ENCODE measurements at regions not wholly inside any gene's neighbourhood (a gene's known extent, or its start where the extent isn't known, plus 50 kb on each side); places are given as distances from the start of the nearest gene placed in this dataset.

DNA sequence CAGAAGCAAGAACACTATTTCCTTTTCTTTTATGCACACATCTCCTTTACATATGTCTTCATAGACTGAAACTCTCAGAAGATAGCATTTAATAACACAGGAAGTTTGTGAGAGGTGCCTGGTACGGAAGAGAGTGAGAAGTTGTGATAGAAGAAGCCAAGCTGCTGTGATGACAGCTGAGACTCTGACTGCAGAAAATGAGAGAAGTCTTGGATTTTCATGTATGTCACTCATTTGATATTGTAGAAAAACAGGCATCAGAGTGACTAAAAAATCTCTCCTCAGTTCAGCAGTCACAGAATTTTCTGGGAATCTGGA, 154.9 kb upstream of the BMP2 start:
- H2AFZ ChIP-seq (ENCODE audit: low read length) = no peak overlapping the region
- no peaks in the 10 kb centered on the region for H3K36me3 ChIP-seq (replicated peaks in 1 of 2; ENCODE audit: control insufficient read depth in 2 of 2, insufficient read depth in 2 of 2, low read length in 2 of 2)
- H3K4me1 ChIP-seq (ENCODE audit: control insufficient read depth in 2 of 2, insufficient read depth in 1 of 2, low read depth in 1 of 2, low read length in 2 of 2) = no peaks in the 10 kb centered on the region
- H3K18ac ChIP-seq (ENCODE audit: low read length) = no peak overlapping the region
- no peak overlapping the region for H3K23ac ChIP-seq (ENCODE audit: low read depth, low read length, poor library complexity)
- H3K4me3 ChIP-seq (ENCODE audit: low read length in 2 of 2) = no peak overlapping the region
- DNase-seq (ENCODE audit: low spot score) = no peak
- no peak overlapping the region for H2BK5ac ChIP-seq (ENCODE audit: low read length)
- no peak overlapping the region for H4K8ac ChIP-seq (ENCODE audit: low read depth, low read length)
- H3K14ac ChIP-seq (ENCODE audit: low read length) = no peak overlapping the region
- no peak overlapping the region for H2AK5ac ChIP-seq (ENCODE audit: low read depth, low read length)
- no peak overlapping the region for H3K4ac ChIP-seq (ENCODE audit: low read length)
- no peak overlapping the region for H3K4me2 ChIP-seq (ENCODE audit: insufficient read depth, low read length, poor library complexity, severe bottlenecking)
- H3K27ac ChIP-seq (replicated peaks; ENCODE audit: low read length) = no peak overlapping the region
- H3K79me1 ChIP-seq (ENCODE audit: low read depth, low read length) = no peaks in the 10 kb centered on the region
- H2BK12ac ChIP-seq (ENCODE audit: low read length) = no peak overlapping the region
- H2BK120ac ChIP-seq (ENCODE audit: low read depth, low read length) = no peak overlapping the region
- no peak overlapping the region for H2BK15ac ChIP-seq (ENCODE audit: low read length)
- H4K91ac ChIP-seq (ENCODE audit: low read depth, low read length, poor library complexity) = no peak overlapping the region
- no peaks in the 10 kb centered on the region for H3K27me3 ChIP-seq (ENCODE audit: control insufficient read depth in 3 of 3, insufficient read depth in 3 of 3, low read depth in 1 of 3, low read length in 3 of 3)
- no peak overlapping the region for H3K9ac ChIP-seq (ENCODE audit: low read depth, low read length, poor library complexity)
- WGBS, 2 donors (ENCODE audit: extremely low coverage in 2 of 2, insufficient read length in 2 of 2, insufficient replicate concordance in 1 of 2) = no CpG with 5 or more reads among the region's 1 CpG
- H3K9me3 ChIP-seq (replicated peaks in 1 of 2; ENCODE audit: control insufficient read depth in 2 of 2, insufficient read depth in 1 of 2, low read depth in 1 of 2, low read length in 2 of 2) = no peaks in the 10 kb centered on the region

DNA sequence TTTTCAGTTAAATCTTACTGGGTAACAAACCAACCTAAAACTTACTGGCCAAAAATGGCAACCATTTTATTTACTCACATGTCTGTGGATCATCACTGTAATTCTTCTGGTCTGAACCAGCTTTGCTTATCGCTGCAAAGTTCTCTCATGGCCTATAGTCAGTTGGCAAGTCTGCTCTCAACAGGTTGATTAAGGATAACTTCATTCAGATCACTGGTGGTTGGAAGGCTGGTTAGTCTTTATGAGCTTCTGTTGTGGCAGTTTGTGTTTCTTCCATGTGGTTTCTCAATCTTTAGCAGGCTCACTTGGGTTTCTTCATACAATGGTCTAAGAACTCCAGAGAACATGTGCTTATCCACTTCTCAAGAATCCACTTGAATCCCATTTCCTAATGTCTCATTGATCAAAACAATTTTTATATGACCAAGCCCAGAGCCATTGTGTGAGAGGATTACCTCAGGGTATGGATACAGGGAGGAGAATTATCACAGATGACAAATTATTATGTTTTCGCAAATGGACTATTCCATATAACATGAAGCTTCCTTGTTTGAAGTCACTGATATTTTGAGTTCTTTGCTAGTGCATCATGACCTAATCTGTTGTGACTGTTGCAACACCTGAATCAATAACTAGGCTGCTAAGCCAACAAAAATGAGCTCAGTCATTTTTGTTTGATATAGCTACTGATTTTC, 155.4 kb upstream of the BMP2 start:
- Histone ChIP-seq H3K4me3 (ENCODE audit: low read length in 2 of 2) (no peak overlapping the region), H2BK12ac (ENCODE audit: low read length) (no peak overlapping the region), H2AFZ (ENCODE audit: low read length) (no peak overlapping the region), H3K79me1 (ENCODE audit: low read depth, low read length) (no peaks in the 10 kb centered on the region), H3K27ac (replicated peaks; ENCODE audit: low read length) (no peak overlapping the region), H3K23ac (ENCODE audit: low read depth, low read length, poor library complexity) (no peak overlapping the region), H3K4me1 (ENCODE audit: control insufficient read depth in 2 of 2, insufficient read depth in 1 of 2, low read depth in 1 of 2, low read length in 2 of 2) (no peaks in the 10 kb centered on the region), H3K36me3 (replicated peaks in 1 of 2; ENCODE audit: control insufficient read depth in 2 of 2, insufficient read depth in 2 of 2, low read length in 2 of 2) (no peaks in the 10 kb centered on the region), H3K9ac (ENCODE audit: low read depth, low read length, poor library complexity) (no peak overlapping the region), H3K4ac (ENCODE audit: low read length) (no peak overlapping the region), H3K4me2 (ENCODE audit: insufficient read depth, low read length, poor library complexity, severe bottlenecking) (no peak overlapping the region), H3K18ac (ENCODE audit: low read length) (no peak overlapping the region), H4K8ac (ENCODE audit: low read depth, low read length) (no peak overlapping the region), H2AK5ac (ENCODE audit: low read depth, low read length) (no peak overlapping the region), H2BK15ac (ENCODE audit: low read length) (no peak overlapping the region), H3K14ac (ENCODE audit: low read length) (no peak overlapping the region), H2BK5ac (ENCODE audit: low read length) (no peak overlapping the region), H3K9me3 (replicated peaks in 1 of 2; ENCODE audit: control insufficient read depth in 2 of 2, insufficient read depth in 1 of 2, low read depth in 1 of 2, low read length in 2 of 2) (no peaks in the 10 kb centered on the region), H2BK120ac (ENCODE audit: low read depth, low read length) (no peak overlapping the region), H3K27me3 (ENCODE audit: control insufficient read depth in 3 of 3, insufficient read depth in 3 of 3, low read depth in 1 of 3, low read length in 3 of 3) (no peaks in the 10 kb centered on the region), H4K91ac (ENCODE audit: low read depth, low read length, poor library complexity) (no peak overlapping the region)
- WGBS, 2 donors (ENCODE audit: extremely low coverage in 2 of 2, insufficient read length in 2 of 2, insufficient replicate concordance in 1 of 2) = no CpG with 5 or more reads among the region's 2 CpGs
- DNase-seq (ENCODE audit: low spot score) = no peak

GRCh38 chr20:6606651-6607050, 160.8 kb upstream of the BMP2 start:
- Histone ChIP-seq H3K79me1 (ENCODE audit: low read depth, low read length) (no peaks in the 10 kb centered on the region), H3K4ac (ENCODE audit: low read length) (no peak overlapping the region), H2BK12ac (ENCODE audit: low read length) (no peak overlapping the region), H3K18ac (ENCODE audit: low read length) (no peak overlapping the region), H3K9me3 (replicated peaks in 1 of 2; ENCODE audit: control insufficient read depth in 2 of 2, insufficient read depth in 1 of 2, low read depth in 1 of 2, low read length in 2 of 2) (no peaks in the 10 kb centered on the region), H3K27me3 (ENCODE audit: control insufficient read depth in 3 of 3, insufficient read depth in 3 of 3, low read depth in 1 of 3, low read length in 3 of 3) (no peaks in the 10 kb centered on the region), H3K27ac (replicated peaks; ENCODE audit: low read length) (no peak overlapping the region), H2BK15ac (ENCODE audit: low read length) (no peak overlapping the region), H3K4me1 (ENCODE audit: control insufficient read depth in 2 of 2, insufficient read depth in 1 of 2, low read depth in 1 of 2, low read length in 2 of 2) (no peaks in the 10 kb centered on the region), H3K4me2 (ENCODE audit: insufficient read depth, low read length, poor library complexity, severe bottlenecking) (no peak overlapping the region), H4K8ac (ENCODE audit: low read depth, low read length) (no peak overlapping the region), H2BK120ac (ENCODE audit: low read depth, low read length) (no peak overlapping the region), H2AK5ac (ENCODE audit: low read depth, low read length) (no peak overlapping the region), H3K36me3 (replicated peaks in 1 of 2; ENCODE audit: control insufficient read depth in 2 of 2, insufficient read depth in 2 of 2, low read length in 2 of 2) (no peaks in the 10 kb centered on the region), H2BK5ac (ENCODE audit: low read length) (no peak overlapping the region), H3K23ac (ENCODE audit: low read depth, low read length, poor library complexity) (no peak overlapping the region), H2AFZ (ENCODE audit: low read length) (no peak overlapping the region), H3K4me3 (ENCODE audit: low read length in 2 of 2) (no peak overlapping the region), H3K9ac (ENCODE audit: low read depth, low read length, poor library complexity) (no peak overlapping the region), H3K14ac (ENCODE audit: low read length) (no peak overlapping the region), H4K91ac (ENCODE audit: low read depth, low read length, poor library complexity) (no peak overlapping the region)
- no peak for DNase-seq (ENCODE audit: low spot score)
- no CpG with 5 or more reads among the region's 3 CpGs for WGBS, 2 donors (ENCODE audit: extremely low coverage in 2 of 2, insufficient read length in 2 of 2, insufficient replicate concordance in 1 of 2)

DNA sequence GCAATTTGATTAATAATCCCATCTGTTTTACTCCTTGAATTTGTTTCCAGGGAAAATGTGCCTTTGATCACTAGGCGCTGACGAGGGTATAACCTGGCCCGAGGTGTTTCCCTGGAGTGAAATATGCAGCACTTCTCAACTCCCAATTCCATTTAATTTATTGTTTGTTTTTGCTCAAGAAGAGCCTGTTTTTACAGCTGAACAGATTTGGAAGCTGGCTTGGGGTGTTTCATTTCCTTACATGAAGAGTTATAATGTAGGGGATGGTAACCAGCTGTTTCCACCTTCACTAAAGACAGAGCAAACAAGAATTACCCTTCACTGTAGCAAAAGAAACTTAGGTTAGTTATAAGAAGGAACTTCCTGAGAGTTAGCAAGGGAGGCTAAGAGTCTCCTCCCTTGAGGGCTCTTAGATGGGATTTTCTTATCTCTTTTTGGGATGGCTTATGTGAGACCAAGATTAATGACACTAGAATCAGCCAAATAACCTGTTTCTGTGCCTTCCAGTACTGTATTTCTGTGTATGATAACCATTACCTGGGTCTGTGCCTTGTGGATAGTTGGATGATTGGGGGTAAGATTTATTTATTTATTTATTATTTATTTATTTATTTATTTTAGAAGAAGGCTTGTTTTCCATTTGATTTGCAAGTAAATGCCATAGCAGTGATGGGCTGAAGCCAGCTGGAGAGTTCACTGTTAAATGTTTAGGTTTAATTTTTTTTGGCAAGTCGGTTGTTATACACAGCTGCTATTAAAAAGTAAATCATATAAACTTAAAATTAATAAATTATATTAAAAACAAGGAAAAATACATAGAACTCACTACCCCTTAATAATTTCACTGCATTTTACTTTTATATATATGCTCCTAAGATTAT, 162.2 kb upstream of the BMP2 start:
- no peak overlapping the region for H3K4me3 ChIP-seq (ENCODE audit: low read length in 2 of 2)
- H3K4me2 ChIP-seq (ENCODE audit: insufficient read depth, low read length, poor library complexity, severe bottlenecking) = no peak overlapping the region
- no peaks in the 10 kb centered on the region for H3K4me1 ChIP-seq (ENCODE audit: control insufficient read depth in 2 of 2, insufficient read depth in 1 of 2, low read depth in 1 of 2, low read length in 2 of 2)
- H3K14ac ChIP-seq (ENCODE audit: low read length) = no peak overlapping the region
- no CpG with 5 or more reads among the region's 4 CpGs for WGBS, 2 donors (ENCODE audit: extremely low coverage in 2 of 2, insufficient read length in 2 of 2, insufficient replicate concordance in 1 of 2)
- H3K79me1 ChIP-seq (ENCODE audit: low read depth, low read length) = no peaks in the 10 kb centered on the region
- no peaks in the 10 kb centered on the region for H3K36me3 ChIP-seq (replicated peaks in 1 of 2; ENCODE audit: control insufficient read depth in 2 of 2, insufficient read depth in 2 of 2, low read length in 2 of 2)
- no peak overlapping the region for H2AFZ ChIP-seq (ENCODE audit: low read length)
- H3K9ac ChIP-seq (ENCODE audit: low read depth, low read length, poor library complexity) = no peak overlapping the region
- no peak overlapping the region for H4K91ac ChIP-seq (ENCODE audit: low read depth, low read length, poor library complexity)
- H3K27me3 ChIP-seq (ENCODE audit: control insufficient read depth in 3 of 3, insufficient read depth in 3 of 3, low read depth in 1 of 3, low read length in 3 of 3) = no peaks in the 10 kb centered on the region
- H3K23ac ChIP-seq (ENCODE audit: low read depth, low read length, poor library complexity) = no peak overlapping the region
- H2BK12ac ChIP-seq (ENCODE audit: low read length) = no peak overlapping the region
- H3K9me3 ChIP-seq (replicated peaks in 1 of 2; ENCODE audit: control insufficient read depth in 2 of 2, insufficient read depth in 1 of 2, low read depth in 1 of 2, low read length in 2 of 2) = no peaks in the 10 kb centered on the region
- H3K4ac ChIP-seq (ENCODE audit: low read length) = no peak overlapping the region
- H3K27ac ChIP-seq (replicated peaks; ENCODE audit: low read length) = no peak overlapping the region
- H2AK5ac ChIP-seq (ENCODE audit: low read depth, low read length) = no peak overlapping the region
- no peak overlapping the region for H2BK120ac ChIP-seq (ENCODE audit: low read depth, low read length)
- DNase-seq (ENCODE audit: low spot score) = no peak
- H4K8ac ChIP-seq (ENCODE audit: low read depth, low read length) = no peak overlapping the region
- no peak overlapping the region for H2BK5ac ChIP-seq (ENCODE audit: low read length)
- no peak overlapping the region for H2BK15ac ChIP-seq (ENCODE audit: low read length)
- no peak overlapping the region for H3K18ac ChIP-seq (ENCODE audit: low read length)
